ENCODE measurements at regions not wholly inside any gene's neighbourhood (a gene's known extent, or its start where the extent isn't known, plus 50 kb on each side); places are given as distances from the start of the nearest gene placed in this dataset.

GRCh38 chr14:104359301-104359968 is 220.1 kb upstream of the C14orf180 start:
- no peak for DNase-seq

- no peak for DNase-seq
Measured at GRCh38 chr14:104359969-104360442, 219.6 kb upstream of the C14orf180 start.

- no peak for DNase-seq
Measured at GRCh38 chr14:104360501-104360900, 219.1 kb upstream of the C14orf180 start.

GRCh38 chr14:104361101-104361591 is 218.4 kb upstream of the C14orf180 start:
- DNase-seq: no peak

GRCh38 chr14:104361921-104362681 is 217.5 kb upstream of the C14orf180 start:
- no peak for DNase-seq

- DNase-seq: no peak
Measured at GRCh38 chr14:104362761-104363605, 216.6 kb upstream of the C14orf180 start.

GRCh38 chr14:104363891-104364760 is 215.4 kb upstream of the C14orf180 start:
- DNase-seq: no peak

- no peak for DNase-seq
Measured at GRCh38 chr14:104364830-104365229, 214.7 kb upstream of the C14orf180 start.

GRCh38 chr14:104366931-104367865 is 212.4 kb upstream of the C14orf180 start:
- DNase-seq: no peak

- no peak for DNase-seq
Measured at GRCh38 chr14:104367866-104368750, 211.5 kb upstream of the C14orf180 start.

GRCh38 chr14:104368751-104369100 is 210.8 kb upstream of the C14orf180 start:
- DNase-seq: no peak

GRCh38 chr14:104369208-104369607 is 210.4 kb upstream of the C14orf180 start:
- DNase-seq: no peak

- DNase-seq: no peak
Measured at GRCh38 chr14:104370256-104370870, 209.2 kb upstream of the C14orf180 start.

- no peak for DNase-seq
Measured at GRCh38 chr14:104371031-104371430, 208.5 kb upstream of the C14orf180 start.

- no peak for DNase-seq
Measured at GRCh38 chr14:104371917-104372316, 207.6 kb upstream of the C14orf180 start.

GRCh38 chr14:104372390-104373054 is 207.0 kb upstream of the C14orf180 start:
- no peak for DNase-seq

- DNase-seq: no peak
Measured at GRCh38 chr14:104373055-104373854, 206.3 kb upstream of the C14orf180 start.
